HEK293 (cell line): ENCODE measurements at regions not wholly inside any gene's neighbourhood (a gene's known extent, or its start where the extent isn't known, plus 50 kb on each side); places are given as distances from the start of the nearest gene placed in this dataset.

Experiments
- CTCF ChIA-PET: fragments of 350-600 bp; formaldehyde crosslinking; extraction: SDS; loops from one replicate; lab custom pipeline; 2021; ENCODE audit warnings: antibody characterized with exemption; lab: Yijun Ruan, JAX
- POLR2A ChIA-PET: fragments of 300-600 bp; formaldehyde crosslinking; extraction: SDS; loops from one replicate; lab custom pipeline; 2020; ENCODE audit warnings: antibody characterized with exemption, inconsistent platforms; lab: Yijun Ruan, JAX
- H3K27ac ChIP-seq: fragments of 200-500 bp; sonication (Bioruptor generic); 2 replicates; pipeline ENCODE4 v1.5.1; 2014; ENCODE audit warnings: low read depth, low read length, control low read depth, inconsistent platforms; ENCODE audit errors: extremely low read depth
- H3K36me3 ChIP-seq, 2 experiments: fragments of 200-500 bp in 1 of 2; sonication (Bioruptor generic) in 1 of 2; 1 replicate in 1 of 2; 2 replicates in 1 of 2; pipeline ENCODE4 v1.5.1; 2014 to 2017; ENCODE audit warnings: inconsistent platforms in 2 of 2, low read length in 2 of 2; ENCODE audit not compliant: control insufficient read depth in 2 of 2, insufficient read depth in 1 of 2
- H3K4me1 ChIP-seq: fragments of 200-500 bp; sonication (Bioruptor generic); 2 replicates; pipeline ENCODE4 v1.5.1; 2014; ENCODE audit warnings: mild to moderate bottlenecking, low read length, inconsistent platforms; ENCODE audit not compliant: control insufficient read depth, insufficient read depth
- H3K4me3 ChIP-seq: 2 replicates; pipeline ENCODE4 v1.5.1; 2011; ENCODE audit warnings: low read depth, mild to moderate bottlenecking, control low read depth, low read length, moderate library complexity
- H3K9me3 ChIP-seq: fragments of 200-500 bp; sonication (Bioruptor generic); 2 replicates; pipeline ENCODE4 v1.5.1; 2014; ENCODE audit warnings: low read depth, low read length, inconsistent platforms; ENCODE audit not compliant: control insufficient read depth, insufficient read depth
- BCL11B ChIP-seq: fragments of 450-650 bp; formaldehyde crosslinking; IDR thresholded peaks from 2 replicates; pipeline ENCODE4 v1.5.1; 2016; ENCODE audit warnings: low read depth, missing biosample characterization, missing genetic modification characterization
- GLI2 ChIP-seq: fragments of 450-650 bp; formaldehyde crosslinking; IDR thresholded peaks from 2 replicates; pipeline ENCODE4; 2017; ENCODE audit warnings: missing biosample characterization, missing genetic modification characterization, low read depth, borderline replicate concordance
- GLIS2 ChIP-seq: fragments of 450-650 bp; formaldehyde crosslinking; IDR thresholded peaks from 2 replicates; pipeline ENCODE4 v1.5.1; 2016; ENCODE audit warnings: missing biosample characterization, missing genetic modification characterization
- KLF16 ChIP-seq: fragments of 450-650 bp; formaldehyde crosslinking; IDR thresholded peaks from 2 replicates; pipeline ENCODE4 v1.5.1; 2017; ENCODE audit warnings: missing biosample characterization, missing genetic modification characterization
- SP7 ChIP-seq: fragments of 450-650 bp; formaldehyde crosslinking; IDR thresholded peaks from 2 replicates; pipeline ENCODE4 v1.5.1; 2016; ENCODE audit warnings: missing biosample characterization, missing genetic modification characterization
- YY1 ChIP-seq: fragments of 450-650 bp; formaldehyde crosslinking; IDR thresholded peaks from 2 replicates; pipeline ENCODE4 v1.5.1; 2018; ENCODE audit warnings: missing biosample characterization, missing genetic modification characterization
- ZNF121 ChIP-seq: fragments of 450-650 bp; formaldehyde crosslinking; IDR thresholded peaks from 2 replicates; pipeline ENCODE4 v1.5.1; 2016; ENCODE audit warnings: missing biosample characterization, missing genetic modification characterization
- ZNF16 ChIP-seq: fragments of 450-650 bp; formaldehyde crosslinking; IDR thresholded peaks from 2 replicates; pipeline ENCODE4 v1.5.1; 2016; ENCODE audit warnings: low read depth, missing biosample characterization, missing genetic modification characterization
- ZNF184 ChIP-seq: fragments of 450-650 bp; IDR thresholded peaks from 2 replicates; pipeline ENCODE4 v1.5.1; 2018; ENCODE audit warnings: missing biosample characterization, mild to moderate bottlenecking, missing genetic modification characterization
- ZNF223 ChIP-seq: fragments of 450-650 bp; formaldehyde crosslinking; IDR thresholded peaks from 2 replicates; pipeline ENCODE4 v1.5.1; 2016; ENCODE audit warnings: missing biosample characterization, missing genetic modification characterization
- ZNF37A ChIP-seq: fragments of 450-650 bp; IDR thresholded peaks from 2 replicates; pipeline ENCODE4 v1.5.1; 2018; ENCODE audit warnings: missing biosample characterization, missing genetic modification characterization
- ZNF423 ChIP-seq: fragments of 450-650 bp; formaldehyde crosslinking; IDR thresholded peaks from 2 replicates; pipeline ENCODE4 v1.5.1; 2016; ENCODE audit warnings: missing biosample characterization, missing genetic modification characterization
- ZNF585B ChIP-seq: fragments of 450-650 bp; formaldehyde crosslinking; IDR thresholded peaks from 2 replicates; pipeline ENCODE4 v1.5.1; 2016; ENCODE audit warnings: missing biosample characterization, missing genetic modification characterization
- ZSCAN16 ChIP-seq: fragments of 450-650 bp; formaldehyde crosslinking; IDR thresholded peaks from 2 replicates; pipeline ENCODE4 v1.5.1; 2016; ENCODE audit warnings: missing biosample characterization, missing genetic modification characterization
- TF ChIP-seq, protein P1 (sequence below): fragments of 450-650 bp; formaldehyde crosslinking; IDR thresholded peaks from 2 replicates; pipeline ENCODE4 v1.5.1; 2017; ENCODE audit warnings: missing biosample characterization, missing genetic modification characterization
- TF ChIP-seq, protein P2 (sequence below): fragments of 450-650 bp; formaldehyde crosslinking; IDR thresholded peaks from 2 replicates; pipeline ENCODE4; 2016; ENCODE audit warnings: missing biosample characterization, missing genetic modification characterization
- TF ChIP-seq, protein P3 (sequence below): fragments of 450-650 bp; formaldehyde crosslinking; IDR thresholded peaks from 2 replicates; pipeline ENCODE4 v1.5.1; 2017; ENCODE audit warnings: missing biosample characterization, missing genetic modification characterization
- TF ChIP-seq, protein P4 (sequence below): fragments of 450-650 bp; formaldehyde crosslinking; IDR thresholded peaks from 2 replicates; pipeline ENCODE4 v1.5.1; 2016; ENCODE audit warnings: missing biosample characterization, missing genetic modification characterization

DNA sequence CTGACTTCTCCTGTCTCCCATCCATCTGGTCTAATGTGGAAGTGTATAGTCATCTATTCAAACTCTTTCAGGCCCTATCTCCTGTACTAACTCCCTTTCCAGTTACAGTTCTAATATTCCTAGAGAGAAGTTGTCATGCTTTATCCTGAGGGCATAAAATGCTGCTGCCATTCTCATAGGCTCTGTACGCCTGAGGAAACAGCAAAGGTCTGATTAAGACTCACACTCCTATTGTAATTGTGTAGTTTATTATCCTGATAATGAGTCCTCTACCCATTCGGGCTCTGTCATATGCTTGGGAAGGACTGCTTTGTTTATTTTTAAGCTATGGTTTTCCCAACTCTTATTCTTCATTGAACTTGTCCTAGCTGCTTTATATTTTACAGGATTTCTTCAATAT, 290.4 kb downstream of the TMEM38B start (continued):
- TF ChIP-seq, protein P1, sequence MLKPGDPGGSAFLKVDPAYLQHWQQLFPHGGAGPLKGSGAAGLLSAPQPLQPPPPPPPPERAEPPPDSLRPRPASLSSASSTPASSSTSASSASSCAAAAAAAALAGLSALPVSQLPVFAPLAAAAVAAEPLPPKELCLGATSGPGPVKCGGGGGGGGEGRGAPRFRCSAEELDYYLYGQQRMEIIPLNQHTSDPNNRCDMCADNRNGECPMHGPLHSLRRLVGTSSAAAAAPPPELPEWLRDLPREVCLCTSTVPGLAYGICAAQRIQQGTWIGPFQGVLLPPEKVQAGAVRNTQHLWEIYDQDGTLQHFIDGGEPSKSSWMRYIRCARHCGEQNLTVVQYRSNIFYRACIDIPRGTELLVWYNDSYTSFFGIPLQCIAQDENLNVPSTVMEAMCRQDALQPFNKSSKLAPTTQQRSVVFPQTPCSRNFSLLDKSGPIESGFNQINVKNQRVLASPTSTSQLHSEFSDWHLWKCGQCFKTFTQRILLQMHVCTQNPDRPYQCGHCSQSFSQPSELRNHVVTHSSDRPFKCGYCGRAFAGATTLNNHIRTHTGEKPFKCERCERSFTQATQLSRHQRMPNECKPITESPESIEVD = no peak
- TF ChIP-seq, protein P2, sequence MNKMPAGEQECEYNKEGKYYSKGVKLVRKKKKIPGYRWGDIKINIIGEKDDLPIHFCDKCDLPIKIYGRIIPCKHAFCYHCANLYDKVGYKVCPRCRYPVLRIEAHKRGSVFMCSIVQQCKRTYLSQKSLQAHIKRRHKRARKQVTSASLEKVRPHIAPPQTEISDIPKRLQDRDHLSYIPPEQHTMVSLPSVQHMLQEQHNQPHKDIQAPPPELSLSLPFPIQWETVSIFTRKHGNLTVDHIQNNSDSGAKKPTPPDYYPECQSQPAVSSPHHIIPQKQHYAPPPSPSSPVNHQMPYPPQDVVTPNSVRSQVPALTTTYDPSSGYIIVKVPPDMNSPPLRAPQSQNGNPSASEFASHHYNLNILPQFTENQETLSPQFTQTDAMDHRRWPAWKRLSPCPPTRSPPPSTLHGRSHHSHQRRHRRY (tag by site-specific recombination) = no peak
- TF ChIP-seq ZNF37A (tag by site-specific recombination) = no peak
- TF ChIP-seq ZNF16 (tag by site-specific recombination) = no peak
- TF ChIP-seq, protein P3, sequence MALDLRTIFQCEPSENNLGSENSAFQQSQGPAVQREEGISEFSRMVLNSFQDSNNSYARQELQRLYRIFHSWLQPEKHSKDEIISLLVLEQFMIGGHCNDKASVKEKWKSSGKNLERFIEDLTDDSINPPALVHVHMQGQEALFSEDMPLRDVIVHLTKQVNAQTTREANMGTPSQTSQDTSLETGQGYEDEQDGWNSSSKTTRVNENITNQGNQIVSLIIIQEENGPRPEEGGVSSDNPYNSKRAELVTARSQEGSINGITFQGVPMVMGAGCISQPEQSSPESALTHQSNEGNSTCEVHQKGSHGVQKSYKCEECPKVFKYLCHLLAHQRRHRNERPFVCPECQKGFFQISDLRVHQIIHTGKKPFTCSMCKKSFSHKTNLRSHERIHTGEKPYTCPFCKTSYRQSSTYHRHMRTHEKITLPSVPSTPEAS (tag by site-specific recombination) = no peak
- no peak for TF ChIP-seq ZNF223

DNA sequence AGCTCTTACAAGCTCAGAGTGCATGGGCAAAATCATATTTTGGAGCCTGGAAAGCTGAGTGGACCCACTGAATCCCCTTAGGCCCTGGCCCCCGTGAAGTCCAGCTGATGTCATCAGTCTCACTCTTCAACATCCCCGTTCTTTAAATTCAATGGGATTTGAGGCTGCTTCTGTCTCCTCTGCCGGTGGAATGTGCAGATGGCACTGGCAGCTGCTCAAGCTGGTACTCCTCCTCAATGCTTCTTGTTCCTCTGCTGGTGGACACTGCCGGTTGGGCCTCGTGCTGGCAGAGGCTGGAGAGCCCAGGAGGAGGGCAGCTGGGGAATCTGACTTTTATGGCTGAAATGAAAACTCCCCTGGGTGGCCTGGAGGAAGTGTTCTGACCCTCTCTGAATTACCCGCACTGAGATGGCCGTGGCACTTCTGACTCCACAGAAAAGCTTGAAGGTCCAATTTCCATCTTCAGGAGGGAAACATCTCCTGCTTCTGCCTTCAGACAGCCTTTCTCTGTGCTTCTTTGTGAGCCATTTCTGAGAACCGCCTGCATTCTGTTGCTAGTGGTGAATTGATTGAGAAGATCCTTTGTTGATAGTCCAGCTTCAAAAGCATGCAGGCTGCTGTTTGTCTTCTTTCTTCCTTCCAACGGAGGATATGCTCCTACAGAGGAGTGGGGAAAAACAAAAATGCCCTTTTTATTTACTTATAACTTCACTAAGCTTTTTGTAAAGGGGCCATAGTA, 298.9 kb downstream of the TMEM38B start:
- ChIA-PET POLR2A (no interaction called here), CTCF (interaction anchor here (0.8 kb wide), 1 partner anchor 415 kb away, joined by 3 read pairs; no protein-coding TSS in a partner anchor)
- Histone ChIP-seq H3K4me3 (no peak overlapping the region), H3K9me3 (no peaks in the 10 kb centered on the region), H3K27ac (no peak overlapping the region), H3K4me1 (no peaks in the 10 kb centered on the region), H3K36me3 (no peaks in the 10 kb centered on the region)
- TF ChIP-seq KLF16 (tag by site-specific recombination) (no peak), ZNF585B (tag by site-specific recombination) (no peak)
- TF ChIP-seq, protein P4, sequence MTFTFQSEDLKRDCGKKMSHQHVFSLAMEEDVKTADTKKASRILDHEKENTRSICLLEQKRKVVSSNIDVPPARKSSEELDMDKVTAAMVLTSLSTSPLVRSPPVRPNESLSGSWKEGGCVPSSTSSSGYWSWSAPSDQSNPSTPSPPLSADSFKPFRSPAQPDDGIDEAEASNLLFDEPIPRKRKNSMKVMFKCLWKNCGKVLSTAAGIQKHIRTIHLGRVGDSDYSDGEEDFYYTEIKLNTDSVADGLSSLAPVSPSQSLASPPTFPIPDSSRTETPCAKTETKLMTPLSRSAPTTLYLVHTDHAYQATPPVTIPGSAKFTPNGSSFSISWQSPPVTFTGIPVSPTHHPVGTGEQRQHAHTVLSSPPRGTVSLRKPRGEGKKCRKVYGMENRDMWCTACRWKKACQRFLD (tag by site-specific recombination) = no peak
- TF ChIP-seq, protein P2 (tag by site-specific recombination) = no peak

DNA sequence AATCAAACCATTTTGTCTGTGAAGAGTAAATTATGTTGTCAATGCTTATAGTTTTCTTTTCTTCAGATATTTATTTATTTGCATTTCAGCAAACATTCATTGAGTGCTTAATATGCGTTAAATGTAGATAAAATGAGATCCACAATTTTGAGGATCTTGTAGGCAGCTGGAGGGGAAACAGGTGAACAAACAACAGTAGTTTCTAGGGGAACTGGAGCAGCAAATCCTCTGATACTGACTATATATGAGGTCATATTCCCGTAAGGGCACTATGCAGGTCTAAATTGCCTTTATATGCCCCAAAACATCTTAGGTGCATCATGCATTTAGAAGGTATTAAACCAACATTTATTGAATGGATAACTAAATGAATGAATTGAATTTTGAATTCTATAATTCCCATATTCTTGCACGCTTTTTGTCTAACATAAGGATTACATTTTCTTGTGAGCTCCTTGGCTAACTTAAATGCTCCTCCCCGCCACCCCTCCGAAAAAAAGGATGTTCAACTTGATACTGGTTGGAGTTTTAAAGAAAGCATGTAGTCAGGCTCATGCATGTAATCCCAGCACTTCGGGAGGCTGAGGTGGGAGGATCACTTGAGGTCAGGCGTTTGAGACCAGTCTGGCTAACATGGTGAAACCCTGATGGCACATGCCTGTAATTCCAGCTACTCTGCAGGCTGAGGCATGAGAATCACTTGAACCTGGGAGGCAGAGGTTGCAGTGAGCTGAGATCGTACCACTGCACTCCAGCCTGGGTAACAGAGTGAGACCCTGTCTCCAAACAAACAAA, 299.8 kb downstream of the TMEM38B start:
- H3K36me3 ChIP-seq = no peaks in the 10 kb centered on the region
- TF ChIP-seq SP7 (tag by site-specific recombination) (no peak), ZSCAN16 (no peak), ZNF423 (no peak), GLI2 (no peak), ZNF121 (tag by site-specific recombination) (no peak), GLIS2 (tag by site-specific recombination) (no peak), YY1 (tag by site-specific recombination) (no peak), BCL11B (no peak), ZNF184 (no peak)
- no peak overlapping the region for H3K4me3 ChIP-seq
- H3K27ac ChIP-seq = no peak overlapping the region
- POLR2A ChIA-PET = no interaction called here
- H3K9me3 ChIP-seq = no peaks in the 10 kb centered on the region
- no peaks in the 10 kb centered on the region for H3K4me1 ChIP-seq
- CTCF ChIA-PET = interaction anchor here (0.6 to 0.8 kb wide), 2 partner anchors 12 to 414 kb away, joined by 3 read pairs; no protein-coding TSS in a partner anchor
